PC-9 (cell line): ENCODE measurements at regions not wholly inside any gene's neighbourhood (a gene's known extent, or its start where the extent isn't known, plus 50 kb on each side); places are given as distances from the start of the nearest gene placed in this dataset.
"Not testable (repeated sequence)": the region's sequence is repeated elsewhere in the genome, so short reads cannot be mapped to it uniquely, and the experiment has no call there.

Experiments
- CTCF ChIP-seq: fragments of 200-600 bp; sonication (generic); conservative IDR thresholded peaks from 2 replicates; pipeline ENCODE4 v1.6.1; 2017; ENCODE audit warnings: mixed run types, antibody characterized with exemption, mild to moderate bottlenecking, moderate library complexity
- EZH2 ChIP-seq: fragments of 200-600 bp; sonication (generic); IDR thresholded peaks from 2 replicates; pipeline ENCODE4 v1.8.0; 2017; ENCODE audit warnings: antibody characterized with exemption, low read depth

- not testable (repeated sequence) for TF ChIP-seq CTCF, EZH2
Observed at GRCh38 chr14:95769431-95769830, 55.5 kb upstream of the TCL1A start.
